Psoas muscle (tissue), 7 donors: ENCODE measurements at regions not wholly inside any gene's neighbourhood (a gene's known extent, or its start where the extent isn't known, plus 50 kb on each side); places are given as distances from the start of the nearest gene placed in this dataset.

Experiments used
- ATAC-seq, 4 donors: fragments of 200-7000 bp; cut with Tn5 transposase; one replicate each; pipeline ENCODE4 v1.9.1; 2020; ENCODE audit warnings: moderate library complexity in 3 of 4, mild to moderate bottlenecking in 2 of 4
- DNase-seq, 2 donors: peaks; one replicate each; pipeline ENCODE4 v3.0.0-alpha.2; 2020
- H3K27ac ChIP-seq: fragments of 200-600 bp; one replicate; pipeline ENCODE4 v1.8.0; 2022
- H3K27me3 ChIP-seq, 3 donors: fragments of 200-600 bp in 1 of 3; one replicate each; pipeline versions ENCODE4 v1.6.1 to v1.8.0; 2013 to 2022; ENCODE audit warnings: low read length in 2 of 3, mild to moderate bottlenecking in 2 of 3, moderate library complexity in 1 of 3; ENCODE audit not compliant: insufficient read depth in 3 of 3
- H3K36me3 ChIP-seq, 2 donors: fragments of 200-600 bp in 1 of 2; one replicate each; pipeline versions ENCODE4 v1.6.1 to v1.8.0; 2013 to 2022; ENCODE audit warnings: low read depth in 1 of 2, mild to moderate bottlenecking in 1 of 2, moderate library complexity in 1 of 2; ENCODE audit not compliant: insufficient read depth in 1 of 2
- H3K4me1 ChIP-seq: fragments of 200-600 bp; one replicate; pipeline ENCODE4 v1.8.0; 2022
- H3K4me3 ChIP-seq: fragments of 200-600 bp; one replicate; pipeline ENCODE4 v1.8.0; 2022; ENCODE audit warnings: mild to moderate bottlenecking
- H3K9me3 ChIP-seq: fragments of 200-600 bp; one replicate; pipeline ENCODE4 v1.8.0; 2022
- WGBS, 3 donors: extraction: QIAGEN DNeasy Blood & Tissue Kit; methylation state at CpG; one replicate each; pipeline versions ENCODE4 v1.1.6 to v1.1.7; 2013; 5-methylcytosine and 5-hydroxymethylcytosine counted together
- intact Hi-C, 2 donors: fragments of 100-400 bp; cut with DNase I; formaldehyde crosslinking; loops; one replicate each; pipeline versions ENCODE4 v1.11.0 to v1.14.2; 2022
- TF ChIP-seq, protein P1 (sequence below): fragments of 200-600 bp; IDR thresholded peaks from one replicate; pipeline ENCODE4 v1.8.0; 2022; ENCODE audit warnings: antibody characterized with exemption
- donor health status: healthy with polysubstance abuse.
- donor health status: DM: no; HTN: no; CAD: no; lungs with moderate emphysema.
- donor health status: Bipolar disorder and iron deficiency.
- donor health status: healthy.
- donor health status: DM: yes; HTN: yes; CAD: no.
- donor health status: DM: no; HTN: no; CAD: no.
- donor health status: DM: yes; HTN: yes; CAD: no.

DNA sequence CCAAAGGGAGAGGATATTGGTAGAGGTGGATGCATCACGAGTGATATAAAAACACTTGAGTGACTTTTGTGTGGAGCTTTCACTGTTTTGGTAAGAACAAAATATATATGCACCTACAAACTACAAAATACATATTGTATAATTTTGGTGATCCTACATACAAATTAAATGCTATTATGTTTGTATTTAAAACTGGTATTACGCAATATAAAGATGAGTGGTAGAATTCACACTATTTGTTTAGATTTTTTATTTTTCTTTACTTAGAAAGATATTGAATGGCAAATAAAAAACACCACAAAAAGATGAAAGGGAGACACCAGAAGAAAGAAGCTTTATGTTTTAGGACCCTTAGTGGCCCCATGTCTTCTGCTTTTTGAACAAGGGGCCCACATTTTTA is 770.7 kb upstream of the ID2 start:
- Histone ChIP-seq H3K27me3 (no peaks in the 10 kb centered on the region), H3K4me3 (no peak overlapping the region), H3K36me3 (no peaks in the 10 kb centered on the region), H3K9me3 (no peaks in the 10 kb centered on the region), H3K27ac (no peak overlapping the region), H3K4me1 (no peaks in the 10 kb centered on the region)
- 86 to 89% (median 89%) methylated on average over 2 of the region's 2 CpGs for WGBS, 3 donors
- TF ChIP-seq, protein P1, sequence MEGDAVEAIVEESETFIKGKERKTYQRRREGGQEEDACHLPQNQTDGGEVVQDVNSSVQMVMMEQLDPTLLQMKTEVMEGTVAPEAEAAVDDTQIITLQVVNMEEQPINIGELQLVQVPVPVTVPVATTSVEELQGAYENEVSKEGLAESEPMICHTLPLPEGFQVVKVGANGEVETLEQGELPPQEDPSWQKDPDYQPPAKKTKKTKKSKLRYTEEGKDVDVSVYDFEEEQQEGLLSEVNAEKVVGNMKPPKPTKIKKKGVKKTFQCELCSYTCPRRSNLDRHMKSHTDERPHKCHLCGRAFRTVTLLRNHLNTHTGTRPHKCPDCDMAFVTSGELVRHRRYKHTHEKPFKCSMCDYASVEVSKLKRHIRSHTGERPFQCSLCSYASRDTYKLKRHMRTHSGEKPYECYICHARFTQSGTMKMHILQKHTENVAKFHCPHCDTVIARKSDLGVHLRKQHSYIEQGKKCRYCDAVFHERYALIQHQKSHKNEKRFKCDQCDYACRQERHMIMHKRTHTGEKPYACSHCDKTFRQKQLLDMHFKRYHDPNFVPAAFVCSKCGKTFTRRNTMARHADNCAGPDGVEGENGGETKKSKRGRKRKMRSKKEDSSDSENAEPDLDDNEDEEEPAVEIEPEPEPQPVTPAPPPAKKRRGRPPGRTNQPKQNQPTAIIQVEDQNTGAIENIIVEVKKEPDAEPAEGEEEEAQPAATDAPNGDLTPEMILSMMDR = no peak
- DNase-seq (no peak), ATAC-seq (no peak)
- intact Hi-C loops = no loop called here

DNA sequence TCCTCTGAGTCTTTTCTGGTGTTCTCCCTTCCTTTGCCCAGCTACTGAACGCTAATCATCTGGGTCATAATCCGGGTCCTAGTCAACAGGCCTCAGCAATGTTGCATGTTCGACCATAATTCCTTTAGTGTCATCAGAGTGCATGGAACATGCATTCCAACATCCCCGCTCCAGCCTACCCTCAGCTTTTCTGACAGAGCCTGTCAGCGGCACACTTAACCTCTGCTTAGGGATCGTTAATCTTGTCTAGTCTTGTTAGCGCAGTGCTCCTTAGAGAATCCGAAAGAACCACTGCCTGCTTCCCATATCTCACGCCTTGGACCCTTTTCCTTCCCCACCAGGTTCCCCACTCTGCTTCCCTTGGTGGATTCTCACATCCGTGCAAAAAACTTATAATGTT is 767.9 kb upstream of the ID2 start:
- 49 to 55% (median 50%) methylated on average over 10 of the region's 10 CpGs for WGBS, 3 donors
- no peak for ATAC-seq
- no peaks in the 10 kb centered on the region for H3K36me3 ChIP-seq
- no peaks in the 10 kb centered on the region for H3K4me1 ChIP-seq
- intact Hi-C loops = no loop called here
- H3K27ac ChIP-seq = no peak overlapping the region
- TF ChIP-seq, protein P1 = no peak
- no peaks in the 10 kb centered on the region for H3K27me3 ChIP-seq
- no peaks in the 10 kb centered on the region for H3K9me3 ChIP-seq
- no peak for DNase-seq
- H3K4me3 ChIP-seq = no peak overlapping the region

DNA sequence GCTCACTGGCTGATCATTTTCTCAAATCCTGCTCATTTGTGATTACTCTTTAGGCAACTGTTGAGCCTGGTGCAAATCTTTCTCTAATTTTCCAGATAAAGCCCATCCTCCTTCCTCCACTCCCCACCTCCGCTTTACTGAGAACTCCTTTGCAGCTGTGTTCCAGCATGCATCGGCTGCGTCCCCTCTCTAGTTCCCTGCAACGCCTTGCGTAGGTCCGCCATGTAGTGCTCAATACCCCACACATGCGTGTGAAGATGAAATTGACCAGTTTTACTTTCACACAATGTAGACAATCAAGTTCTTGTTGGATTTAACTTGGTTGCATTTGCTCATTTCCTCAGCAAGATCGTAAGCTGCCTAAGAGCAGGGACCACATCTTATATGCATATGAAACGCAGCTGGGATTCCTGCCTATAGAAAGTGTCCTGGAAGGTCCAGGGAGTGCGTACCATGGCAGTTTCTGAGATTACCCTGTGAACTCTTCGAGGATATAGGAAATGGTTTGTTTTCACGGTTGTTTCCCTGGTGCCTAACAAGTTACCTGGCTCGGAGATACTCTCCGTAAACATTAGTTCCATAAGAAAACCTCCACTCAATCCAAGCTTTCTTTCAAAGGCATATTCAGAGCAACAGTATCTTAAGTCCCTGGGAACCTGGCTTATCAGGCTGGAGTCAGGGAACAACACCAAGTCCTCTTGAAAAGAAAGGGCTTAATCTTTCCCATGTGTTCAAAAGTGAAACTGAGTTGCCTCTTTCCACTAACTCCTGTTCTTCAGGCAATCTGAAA is 766.4 kb upstream of the ID2 start:
- TF ChIP-seq, protein P1 = no peak
- no peaks in the 10 kb centered on the region for H3K9me3 ChIP-seq
- DNase-seq (no peak), ATAC-seq (no peak)
- intact Hi-C loops = no loop called here
- no peaks in the 10 kb centered on the region for H3K4me1 ChIP-seq
- 75 to 82% (median 76%) methylated on average over 14 of the region's 14 CpGs for WGBS, 3 donors
- no peak overlapping the region for H3K27ac ChIP-seq
- H3K4me3 ChIP-seq = no peak overlapping the region
- H3K36me3 ChIP-seq = no peaks in the 10 kb centered on the region
- no peaks in the 10 kb centered on the region for H3K27me3 ChIP-seq

DNA sequence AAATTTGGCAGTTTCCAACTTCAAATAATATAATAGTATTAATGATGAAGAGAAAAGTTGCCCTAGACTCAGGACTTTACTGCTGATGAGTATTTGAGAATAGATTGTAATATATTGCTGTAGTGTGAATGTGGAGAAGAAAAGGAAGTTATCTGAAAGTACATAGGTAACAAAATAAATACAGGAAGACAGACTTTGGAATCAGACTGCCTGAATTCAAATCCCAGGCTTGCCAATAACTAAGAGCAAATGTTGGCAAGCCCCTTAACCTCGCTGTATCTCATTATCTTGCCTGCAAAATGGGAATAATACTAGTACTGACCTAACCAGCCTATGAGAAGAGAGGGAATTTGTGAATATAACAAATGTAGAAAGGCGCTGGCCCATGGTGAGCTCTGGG is 765.2 kb upstream of the ID2 start:
- no peak overlapping the region for H3K4me3 ChIP-seq
- H3K4me1 ChIP-seq = no peaks in the 10 kb centered on the region
- H3K9me3 ChIP-seq = no peaks in the 10 kb centered on the region
- ATAC-seq = no peak
- TF ChIP-seq, protein P1 = no peak
- WGBS, 3 donors = 90 to 96% (median 92%) methylated on average over 2 of the region's 2 CpGs
- intact Hi-C loops = no loop called here
- no peaks in the 10 kb centered on the region for H3K27me3 ChIP-seq
- no peaks in the 10 kb centered on the region for H3K36me3 ChIP-seq
- no peak overlapping the region for H3K27ac ChIP-seq
- no peak for DNase-seq

DNA sequence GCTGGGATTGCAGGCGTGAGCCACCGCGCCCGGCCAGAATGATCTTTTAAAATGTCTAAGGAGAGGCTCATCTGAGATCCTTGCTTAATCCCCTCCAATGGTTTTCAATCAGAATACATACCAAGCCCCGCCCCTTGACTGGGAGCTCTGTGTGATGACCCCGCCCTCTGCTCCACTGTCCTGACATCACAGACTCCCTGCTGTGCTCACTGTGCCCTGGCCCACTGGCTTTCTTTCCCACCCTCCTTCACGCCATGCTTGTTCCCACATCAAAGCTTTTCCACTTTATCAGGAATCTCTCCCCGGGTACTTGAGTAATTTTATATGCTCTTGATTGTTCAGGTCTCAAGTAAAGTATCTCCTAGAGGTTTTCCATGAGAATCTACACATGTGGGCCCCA is 762.3 kb upstream of the ID2 start:
- no peak overlapping the region for H3K4me3 ChIP-seq
- no peaks in the 10 kb centered on the region for H3K9me3 ChIP-seq
- H3K27ac ChIP-seq = no peak overlapping the region
- DNase-seq (no peak), ATAC-seq (no peak)
- H3K27me3 ChIP-seq = no peaks in the 10 kb centered on the region
- TF ChIP-seq, protein P1 = no peak
- WGBS, 3 donors = 89 to 90% (median 90%) methylated on average over 8 of the region's 8 CpGs
- no peaks in the 10 kb centered on the region for H3K4me1 ChIP-seq
- intact Hi-C loops = no loop called here
- no peaks in the 10 kb centered on the region for H3K36me3 ChIP-seq
